Suprapubic skin (tissue), 2 donors: ENCODE measurements at regions not wholly inside any gene's neighbourhood (a gene's known extent, or its start where the extent isn't known, plus 50 kb on each side); places are given as distances from the start of the nearest gene placed in this dataset.

Source experiments
- EP300 ChIP-seq: sonication (generic); formaldehyde crosslinking; IDR thresholded peaks from one replicate; pipeline ENCODE4 v1.6.1; 2017; ENCODE audit warnings: antibody characterized with exemption
- POLR2A ChIP-seq, 2 donors: fragments of 450-650 bp; IDR thresholded peaks; one replicate each; pipeline ENCODE4 v1.6.1; 2017; ENCODE audit warnings: antibody characterized with exemption in 2 of 2, mild to moderate bottlenecking in 2 of 2, moderate library complexity in 2 of 2

DNA sequence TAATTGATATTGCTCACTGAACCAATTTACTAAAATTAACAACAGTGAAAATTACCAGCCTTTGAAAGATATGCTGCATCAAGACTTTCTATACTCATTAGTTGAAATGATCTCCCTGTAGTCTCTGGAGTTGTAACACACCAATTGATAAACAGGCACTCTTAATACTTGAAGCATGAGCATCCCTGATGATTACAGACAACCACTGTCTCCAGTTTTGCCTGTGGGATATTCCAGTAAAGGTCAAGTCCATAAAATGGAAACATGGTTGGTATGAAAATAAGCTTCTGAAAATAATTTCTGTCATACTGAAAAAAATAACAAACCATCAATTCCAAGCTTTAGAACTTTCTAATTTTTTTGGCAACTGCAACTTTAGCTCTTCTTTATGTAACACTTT lies 405.8 kb downstream of the SPRY2 start:
- TF ChIP-seq EP300: no peak
- no peak for TF ChIP-seq POLR2A (IDR thresholded peaks at IDR 0.05)
